ENCODE measurements at regions not wholly inside any gene's neighbourhood (a gene's known extent, or its start where the extent isn't known, plus 50 kb on each side); places are given as distances from the start of the nearest gene placed in this dataset.
"Not testable (repeated sequence)": the region's sequence is repeated elsewhere in the genome, so short reads cannot be mapped to it uniquely, and the experiment has no call there.

DNA sequence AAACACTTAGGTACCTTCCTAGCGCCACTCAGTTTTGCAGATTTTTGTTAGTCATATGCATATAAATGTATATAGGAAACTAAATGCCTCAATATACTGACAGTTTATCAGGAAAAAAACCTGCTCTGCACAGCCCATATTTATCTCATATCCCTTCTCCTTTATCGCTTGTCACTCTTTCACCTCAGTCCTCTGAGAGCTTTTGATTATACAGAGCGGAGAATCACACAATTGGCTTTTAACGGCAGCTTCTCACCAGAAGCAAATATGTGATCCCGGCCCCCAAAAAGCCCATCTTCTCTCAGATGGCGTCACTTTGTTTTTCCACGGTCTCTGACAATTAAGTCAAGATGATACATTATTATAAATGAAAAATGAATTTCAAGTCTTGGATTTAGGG lies 362.6 kb downstream of the DNAH5 start:
- TF ChIP-seq, protein P1, sequence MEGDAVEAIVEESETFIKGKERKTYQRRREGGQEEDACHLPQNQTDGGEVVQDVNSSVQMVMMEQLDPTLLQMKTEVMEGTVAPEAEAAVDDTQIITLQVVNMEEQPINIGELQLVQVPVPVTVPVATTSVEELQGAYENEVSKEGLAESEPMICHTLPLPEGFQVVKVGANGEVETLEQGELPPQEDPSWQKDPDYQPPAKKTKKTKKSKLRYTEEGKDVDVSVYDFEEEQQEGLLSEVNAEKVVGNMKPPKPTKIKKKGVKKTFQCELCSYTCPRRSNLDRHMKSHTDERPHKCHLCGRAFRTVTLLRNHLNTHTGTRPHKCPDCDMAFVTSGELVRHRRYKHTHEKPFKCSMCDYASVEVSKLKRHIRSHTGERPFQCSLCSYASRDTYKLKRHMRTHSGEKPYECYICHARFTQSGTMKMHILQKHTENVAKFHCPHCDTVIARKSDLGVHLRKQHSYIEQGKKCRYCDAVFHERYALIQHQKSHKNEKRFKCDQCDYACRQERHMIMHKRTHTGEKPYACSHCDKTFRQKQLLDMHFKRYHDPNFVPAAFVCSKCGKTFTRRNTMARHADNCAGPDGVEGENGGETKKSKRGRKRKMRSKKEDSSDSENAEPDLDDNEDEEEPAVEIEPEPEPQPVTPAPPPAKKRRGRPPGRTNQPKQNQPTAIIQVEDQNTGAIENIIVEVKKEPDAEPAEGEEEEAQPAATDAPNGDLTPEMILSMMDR (IDR thresholded peaks at IDR 0.05; ENCODE audit: low read depth, low read length): no peak
- H3K4me3 ChIP-seq (ENCODE audit: low read depth, low read length): no peak overlapping the region

DNA sequence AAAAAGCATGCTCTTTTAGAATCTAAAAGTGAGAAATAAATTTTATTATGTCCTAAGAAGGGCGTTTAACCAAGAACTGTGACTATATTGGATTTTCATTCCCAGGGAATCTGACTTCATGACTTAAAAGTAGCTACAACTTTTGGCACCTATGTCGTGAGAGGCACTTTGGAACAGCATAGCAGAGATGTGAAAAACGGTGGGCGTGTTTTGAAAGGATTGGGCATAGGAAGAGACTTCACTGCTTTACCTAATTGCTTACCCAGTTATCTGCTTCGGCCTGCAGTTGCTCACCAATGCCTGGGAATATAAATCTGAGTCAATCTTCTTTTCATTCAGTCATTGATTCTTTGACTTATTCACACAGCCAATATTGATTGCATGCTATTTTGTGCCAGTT lies 363.4 kb downstream of the DNAH5 start:
- TF ChIP-seq, protein P1 (IDR thresholded peaks at IDR 0.05; ENCODE audit: low read depth, low read length): no peak
- no peak overlapping the region for H3K4me3 ChIP-seq (ENCODE audit: low read depth, low read length)

DNA sequence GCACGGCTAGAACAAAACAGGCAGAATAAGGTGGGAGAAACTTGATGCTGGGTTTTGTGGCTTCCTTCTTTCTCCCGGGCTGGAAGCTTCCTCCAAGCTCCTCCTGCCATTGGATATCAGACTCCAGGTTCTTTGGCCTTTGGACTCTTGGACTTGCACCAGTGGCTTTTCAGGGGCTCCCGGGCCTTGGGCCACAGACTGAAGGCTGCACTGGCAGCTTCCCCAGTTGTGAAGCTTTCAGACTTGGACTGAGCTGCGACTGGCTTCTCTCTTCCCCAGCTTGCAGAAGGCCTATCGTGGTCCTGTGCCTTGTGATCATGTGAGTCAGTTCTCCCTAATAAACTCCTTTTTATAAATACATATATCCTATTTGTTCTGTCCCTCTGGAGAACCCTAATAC lies 364.4 kb downstream of the DNAH5 start:
- TF ChIP-seq, protein P1 (IDR thresholded peaks at IDR 0.05; ENCODE audit: low read depth, low read length): no peak
- H3K4me3 ChIP-seq (ENCODE audit: low read depth, low read length): no peak overlapping the region

DNA sequence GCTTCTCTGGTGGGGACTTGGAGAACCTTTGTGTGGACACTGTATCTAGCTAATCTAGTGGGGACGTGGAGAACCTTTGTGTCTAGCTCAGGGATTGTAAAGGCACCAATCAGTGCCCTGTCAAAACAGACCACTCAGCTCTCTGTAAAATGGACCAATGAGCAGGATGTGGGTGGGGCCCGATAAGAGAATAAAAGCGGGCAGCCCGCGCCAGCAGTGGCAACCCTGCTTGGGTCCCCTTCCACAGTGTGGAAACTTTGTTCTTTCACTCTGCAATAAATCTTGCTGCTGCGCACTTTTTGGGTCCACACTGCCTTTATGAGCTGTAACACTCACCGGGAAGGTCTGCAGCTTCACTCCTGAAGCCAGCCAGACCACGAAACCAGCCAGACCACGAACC lies 365.4 kb downstream of the DNAH5 start:
- not testable (repeated sequence) for H3K4me3 ChIP-seq (ENCODE audit: low read depth, low read length)

DNA sequence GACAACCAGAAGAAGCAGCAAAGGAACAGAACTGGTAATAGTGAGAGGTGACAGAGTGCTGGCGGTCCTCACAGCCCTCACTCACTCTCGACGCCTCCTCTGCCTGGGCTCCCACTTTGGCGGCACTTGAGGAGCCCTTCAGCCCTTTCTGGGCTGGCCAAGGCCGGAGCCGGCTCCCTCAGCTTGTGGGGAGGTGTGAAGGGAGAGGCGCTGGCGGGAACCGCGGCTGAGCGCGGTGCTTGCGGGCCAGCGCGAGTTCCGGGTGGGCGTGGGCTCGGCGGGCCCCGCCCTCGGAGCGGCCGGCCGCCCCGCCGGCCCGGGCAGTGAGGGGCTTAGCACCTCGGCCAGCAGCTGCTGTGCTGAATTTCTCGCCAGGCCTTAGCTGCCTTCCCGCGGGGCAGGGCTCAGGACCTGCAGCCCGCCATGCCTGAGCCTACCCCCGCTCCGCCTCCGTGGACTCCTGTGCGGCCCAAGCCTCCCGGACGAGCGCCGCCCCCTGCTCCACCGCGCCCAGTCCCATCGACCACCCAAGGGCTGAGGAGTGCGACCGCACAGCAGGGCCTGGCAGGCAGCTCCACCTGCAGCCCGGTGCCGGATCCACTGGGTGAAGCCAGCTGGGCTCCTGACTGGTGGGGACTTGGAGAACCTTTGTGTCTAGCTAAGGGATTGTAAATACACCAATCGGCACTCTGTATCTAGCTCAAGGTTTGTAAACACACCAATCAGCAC lies 366.0 kb downstream of the DNAH5 start:
- H3K4me3 ChIP-seq (ENCODE audit: low read depth, low read length): not testable (repeated sequence)

DNA sequence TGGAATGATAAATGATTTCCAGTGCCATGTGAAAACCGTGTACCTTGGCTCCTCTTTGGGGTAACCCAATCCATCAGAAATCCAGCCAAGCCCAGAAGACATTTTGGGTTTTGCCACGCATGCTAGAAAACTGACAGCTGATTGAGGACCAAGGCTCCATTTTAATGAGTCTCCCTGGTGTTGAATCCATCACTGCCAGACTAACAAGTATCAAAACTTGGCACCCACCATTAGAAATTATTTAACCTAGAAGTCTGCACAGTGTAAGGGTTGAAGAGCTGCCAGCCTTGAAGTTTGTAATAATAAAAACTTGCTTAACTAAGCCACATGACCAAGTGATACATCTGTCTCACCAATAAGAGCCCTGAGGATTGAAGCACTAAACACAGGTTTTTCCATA lies 369.9 kb downstream of the DNAH5 start:
- TF ChIP-seq, protein P1 (IDR thresholded peaks at IDR 0.05; ENCODE audit: low read depth, low read length): no peak
- H3K4me3 ChIP-seq (ENCODE audit: low read depth, low read length): no peak overlapping the region

DNA sequence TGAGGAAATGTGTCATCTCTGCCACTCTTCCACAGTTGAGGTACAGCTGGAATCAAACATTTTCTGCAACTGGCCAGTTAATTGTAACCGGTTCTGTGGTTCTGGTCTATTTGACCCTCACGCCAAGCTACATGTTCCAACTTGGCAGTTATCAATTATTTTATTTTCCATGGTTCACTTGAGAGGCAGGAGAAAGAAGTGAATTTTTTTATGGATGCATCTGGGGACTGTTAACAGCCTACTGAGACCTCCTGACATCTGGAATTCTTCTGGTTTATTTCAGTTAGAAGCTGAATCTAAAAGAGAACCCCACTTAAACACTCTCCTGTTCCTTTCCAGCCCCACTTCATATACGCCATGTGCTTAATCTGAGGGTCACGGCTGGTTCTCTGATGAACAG lies 372.3 kb downstream of the DNAH5 start:
- TF ChIP-seq, protein P1 (IDR thresholded peaks at IDR 0.05; ENCODE audit: low read depth, low read length): no peak

DNA sequence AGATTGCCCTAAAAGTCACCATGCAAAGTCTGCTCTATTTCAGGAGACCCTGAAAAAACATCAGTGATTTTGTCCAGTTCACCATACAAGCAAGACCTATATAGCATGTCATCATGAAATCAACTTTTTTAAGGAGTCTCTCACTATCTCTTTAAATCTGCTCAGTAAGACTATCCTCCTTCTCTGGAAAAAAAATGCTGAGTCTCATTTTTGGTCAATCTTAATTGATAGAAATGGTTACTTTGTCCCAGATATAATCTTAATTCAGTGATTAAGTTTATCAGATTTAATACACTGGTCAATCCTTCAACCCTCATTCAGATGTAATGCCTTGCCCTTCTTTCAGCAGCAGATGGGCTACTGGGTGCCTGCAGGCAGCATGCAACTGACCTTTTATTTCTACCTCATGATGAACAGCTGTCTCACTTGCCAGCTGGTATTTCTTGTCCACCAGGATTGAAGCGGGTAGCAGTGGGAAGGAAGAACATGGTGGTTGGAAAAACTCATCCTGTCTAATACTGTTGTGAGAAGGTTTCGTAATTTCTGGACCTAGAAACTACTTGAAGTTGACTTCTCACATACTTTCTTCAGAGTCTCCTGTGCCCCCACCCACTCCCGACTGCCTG lies 375.3 kb downstream of the DNAH5 start:
- H3K4me3 ChIP-seq (ENCODE audit: low read depth, low read length): no peak overlapping the region

More for the DNA sequence above, 372.3 kb downstream of the DNAH5 start:
- no peak overlapping the region for H3K4me3 ChIP-seq (ENCODE audit: low read depth, low read length)

More for the DNA sequence above, 375.3 kb downstream of the DNAH5 start:
- TF ChIP-seq, protein P1 (IDR thresholded peaks at IDR 0.05; ENCODE audit: low read depth, low read length): no peak
